MV-4-11 (cell line): ENCODE measurements at regions not wholly inside any gene's neighbourhood (a gene's known extent, or its start where the extent isn't known, plus 50 kb on each side); places are given as distances from the start of the nearest gene placed in this dataset.

ENCODE experiments used
- DNase-seq: peaks from one replicate; lab custom pipeline; 2025; lab: John Stamatoyannopoulos, UW

- DNase-seq, result no peak
Observed at GRCh38 chr18:71008257-71008656, 719.4 kb downstream of the SOCS6 start.

DNA sequence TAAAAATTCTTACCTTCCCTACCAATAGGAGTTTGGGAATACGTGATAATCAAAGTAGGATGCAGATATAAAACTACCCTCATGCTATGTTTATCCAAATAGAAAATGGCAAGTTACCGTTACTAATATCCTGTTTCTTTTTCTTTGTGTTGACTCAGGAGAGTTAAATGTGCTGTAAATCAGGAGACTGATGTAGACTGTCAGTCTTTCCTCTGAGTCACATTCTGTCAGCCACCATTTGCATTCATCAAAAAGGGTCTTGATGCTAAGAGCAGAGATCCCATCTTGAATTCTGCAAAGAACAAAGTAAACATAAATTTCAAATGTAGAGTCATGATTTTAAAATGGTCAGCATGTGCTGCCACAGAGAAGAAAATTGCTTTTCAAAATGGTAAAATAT, 712.8 kb downstream of the SOCS6 start:
- DNase-seq, result no peak

- DNase-seq, result no peak
Observed at GRCh38 chr18:70998490-70998889, 709.6 kb downstream of the SOCS6 start.

DNA sequence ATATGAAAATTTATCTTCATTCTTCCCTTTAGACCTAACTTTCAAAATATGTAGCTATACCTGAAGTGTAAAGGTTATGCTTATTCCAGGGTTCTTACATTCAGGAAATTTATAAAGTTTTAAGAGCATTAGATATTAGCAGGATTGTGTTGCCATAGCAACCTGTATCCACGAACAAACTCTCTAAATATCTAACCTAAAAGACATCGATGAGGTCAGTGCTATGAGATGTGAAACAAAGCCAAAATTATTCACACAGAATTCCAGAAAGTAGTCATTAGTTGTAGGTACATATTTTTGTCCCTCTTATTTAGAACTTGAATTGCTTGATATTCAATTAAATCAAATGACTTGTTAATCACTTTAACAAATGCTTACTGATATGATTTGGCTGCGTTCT, 705.3 kb downstream of the SOCS6 start:
- no peak for DNase-seq

DNA sequence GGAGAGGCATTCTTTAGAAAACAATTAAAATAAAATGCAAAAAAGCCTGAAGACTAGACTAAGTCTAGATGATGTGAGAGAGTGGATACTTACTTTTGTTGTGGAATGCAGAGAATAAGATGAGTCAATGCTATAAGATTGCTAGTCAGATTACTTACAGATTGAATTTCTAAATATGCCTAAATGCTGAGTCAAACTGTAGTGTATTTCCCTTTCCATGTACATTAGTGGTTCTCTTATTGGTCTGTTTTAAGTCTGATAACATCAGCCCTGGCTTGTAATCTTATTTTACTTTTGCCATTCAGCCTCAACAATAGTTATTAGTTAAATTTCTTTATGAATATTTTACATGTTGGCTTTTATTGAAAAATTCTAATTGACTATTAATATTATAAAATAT, 702.7 kb downstream of the SOCS6 start:
- DNase-seq, result no peak

GRCh38 chr18:70985948-70986347, 697.1 kb downstream of the SOCS6 start:
- no peak for DNase-seq

DNA sequence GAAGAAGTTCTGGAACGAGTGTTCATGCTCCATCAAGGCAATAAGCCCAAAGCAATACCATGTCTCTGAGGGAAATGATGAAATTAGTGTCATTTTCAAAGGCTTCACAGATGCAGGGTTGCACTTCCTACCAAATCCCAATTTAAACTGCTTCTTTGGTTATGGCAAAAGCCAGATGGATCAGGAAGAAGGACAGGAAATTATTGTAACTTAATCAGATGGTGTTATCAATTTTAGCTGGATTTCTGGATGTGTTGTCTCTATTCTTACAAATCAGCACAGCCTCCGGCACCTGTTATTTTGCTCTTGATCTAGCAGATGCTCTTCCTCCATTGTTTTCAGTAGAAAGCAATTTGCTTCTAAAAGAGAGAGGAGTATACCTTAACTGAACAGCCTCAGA, 693.4 kb downstream of the SOCS6 start:
- no peak for DNase-seq

GRCh38 chr18:70981400-70982140, 692.7 kb downstream of the SOCS6 start:
- no peak for DNase-seq

DNA sequence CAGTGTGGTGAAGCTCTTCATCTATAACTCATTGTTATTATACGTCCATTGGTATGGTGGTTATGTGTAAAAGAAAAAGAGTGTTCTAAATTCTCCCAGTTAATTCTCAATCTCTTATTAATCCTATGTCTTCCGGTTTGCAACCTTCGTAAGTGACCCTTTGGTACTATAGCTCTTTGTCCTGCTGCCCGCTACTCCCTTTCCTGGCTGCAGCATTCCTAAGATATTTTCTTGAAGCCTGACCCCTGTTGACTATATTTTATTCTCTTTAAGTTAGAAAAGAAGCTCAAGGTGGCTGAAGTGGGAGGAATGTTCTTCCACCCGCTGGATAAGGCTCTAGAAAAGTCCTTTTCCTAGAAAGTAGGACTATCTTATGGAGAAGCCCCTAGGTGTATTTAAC, 684.8 kb downstream of the SOCS6 start:
- DNase-seq, result no peak

GRCh38 chr18:70966419-70966818, 677.6 kb downstream of the SOCS6 start:
- no peak for DNase-seq

GRCh38 chr18:70961939-70962338, 673.1 kb downstream of the SOCS6 start:
- no peak for DNase-seq

GRCh38 chr18:70956554-70956953, 667.7 kb downstream of the SOCS6 start:
- no peak for DNase-seq

GRCh38 chr18:70936160-70936559, 647.3 kb downstream of the SOCS6 start:
- no peak for DNase-seq

DNA sequence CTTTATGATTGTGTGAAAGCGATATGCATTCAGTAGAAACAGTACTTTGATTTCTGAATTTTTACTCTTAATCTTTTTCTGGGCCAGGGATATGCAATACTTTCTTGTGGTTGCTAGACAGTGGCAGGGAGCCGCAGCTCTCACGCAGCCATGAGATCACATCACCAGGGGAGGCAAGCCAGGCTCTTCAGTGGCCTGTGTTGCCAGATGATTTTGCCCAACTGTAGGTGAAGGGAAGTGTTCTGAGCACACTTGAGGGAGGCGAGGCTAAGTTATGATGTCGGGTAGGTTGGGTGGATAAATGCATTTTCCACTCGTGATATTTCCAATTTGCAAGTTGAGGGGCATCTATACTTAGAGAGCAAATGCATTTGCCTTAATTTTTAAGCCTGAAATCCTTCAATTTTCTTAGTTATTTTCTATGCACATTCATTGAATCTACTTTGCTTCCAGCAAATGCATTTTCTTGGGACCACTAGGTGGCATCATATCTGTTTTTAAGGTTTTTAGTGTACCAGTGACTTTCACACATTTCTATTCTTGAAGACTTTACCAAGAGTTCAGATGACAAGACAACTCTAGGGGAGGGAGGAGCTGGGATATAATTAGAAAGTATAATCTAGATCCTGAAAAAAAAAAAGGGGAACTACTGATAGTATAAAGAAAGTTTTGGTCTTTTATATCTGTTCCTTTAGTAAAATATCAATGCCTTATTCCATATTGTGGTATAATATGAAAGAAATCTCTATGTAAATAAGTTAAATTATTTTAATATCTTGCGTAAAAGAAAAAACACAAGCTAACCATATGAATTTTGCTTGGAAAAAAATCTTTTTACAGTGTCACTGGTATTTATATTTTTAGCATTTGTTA, 643.3 kb downstream of the SOCS6 start:
- peak; percentile 33 for DNase-seq

DNA sequence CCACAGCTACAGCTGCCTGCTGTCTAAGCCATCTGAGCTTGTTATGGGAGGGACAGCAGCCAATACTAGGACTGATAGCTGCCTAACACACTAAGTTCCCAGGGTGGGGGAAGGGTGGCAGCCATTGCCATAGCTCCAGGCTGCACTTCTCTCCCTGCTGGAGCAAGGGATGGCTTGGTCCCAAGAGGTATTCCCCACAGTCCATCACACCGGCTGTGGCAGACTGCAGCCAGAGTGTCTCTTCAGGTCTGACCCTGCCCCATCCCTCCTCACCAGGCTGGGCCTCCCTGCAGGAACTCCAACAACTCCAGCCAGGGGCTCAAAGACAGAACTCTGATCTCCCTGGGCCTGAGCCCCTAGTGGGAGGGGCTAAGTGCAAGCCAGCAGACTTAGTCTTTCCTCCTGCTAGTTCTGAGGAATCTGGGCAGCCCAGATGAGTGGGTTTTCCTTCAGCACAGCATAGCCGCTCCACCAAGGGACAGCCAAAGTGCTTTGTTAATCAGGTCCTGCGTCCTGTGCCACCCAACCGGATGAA, 632.1 kb downstream of the SOCS6 start:
- DNase-seq, result no peak

DNA sequence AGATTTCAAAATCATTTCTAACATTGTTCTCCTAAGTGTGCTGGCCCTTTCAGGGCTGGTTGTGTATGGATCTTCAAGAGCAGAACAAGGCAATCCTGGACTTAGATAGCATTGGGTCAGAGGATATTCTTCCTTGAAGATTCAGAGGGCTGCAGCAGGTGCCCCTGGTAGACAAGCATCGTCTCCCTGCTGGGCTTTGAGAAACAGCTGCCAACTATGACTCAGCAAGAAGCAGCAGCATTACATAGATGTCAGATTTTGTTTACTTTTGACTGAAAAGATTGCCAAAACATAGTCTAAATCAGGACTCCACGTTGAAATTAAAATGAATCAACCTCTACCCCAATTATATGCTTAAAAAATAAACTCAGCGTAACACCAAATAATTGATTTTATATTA, 618.8 kb downstream of the SOCS6 start:
- DNase-seq, result no peak

DNA sequence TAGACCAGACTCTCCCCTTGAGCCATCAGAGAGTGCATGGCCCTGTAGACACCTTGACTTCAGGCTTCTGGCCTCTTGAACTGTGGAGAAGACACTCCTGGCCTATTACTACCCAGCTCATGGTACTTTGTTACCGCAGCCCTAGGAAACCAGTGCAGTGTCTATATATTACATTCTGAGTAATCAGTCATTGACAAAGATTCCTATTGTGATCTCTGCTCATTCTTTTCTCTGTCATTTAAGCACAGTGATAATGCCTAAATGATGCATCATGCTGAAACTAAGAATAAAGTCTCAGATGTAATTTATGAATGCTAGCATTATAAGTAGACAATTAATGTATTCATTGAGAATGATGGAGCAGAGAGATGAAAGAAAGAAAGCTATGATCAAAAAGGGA, 603.5 kb downstream of the SOCS6 start:
- no peak for DNase-seq

- DNase-seq, result no peak
Observed at GRCh38 chr18:70870292-70870691, 581.4 kb downstream of the SOCS6 start.

- DNase-seq, result no peak
Observed at GRCh38 chr18:70848329-70848728, 559.5 kb downstream of the SOCS6 start.

DNA sequence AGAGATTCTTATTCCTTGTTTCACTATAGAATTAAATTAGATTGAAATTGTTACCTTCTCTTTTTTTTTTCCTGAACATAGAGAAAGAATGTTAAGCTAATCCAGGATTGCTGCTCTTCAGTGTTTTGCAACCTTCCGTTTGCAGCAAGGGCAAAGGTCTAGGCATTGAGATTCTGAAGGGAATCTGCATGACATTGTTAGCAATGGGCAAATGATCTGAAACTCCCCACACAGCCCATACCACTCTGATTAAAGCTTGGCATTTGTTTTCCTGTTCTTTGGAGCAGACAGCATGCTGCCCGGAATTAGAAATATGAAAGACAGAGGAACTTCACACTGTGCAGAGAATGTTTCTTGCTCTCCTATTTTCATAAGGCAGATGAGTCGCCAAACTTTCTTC, 551.8 kb downstream of the SOCS6 start:
- no peak for DNase-seq

GRCh38 chr18:70827632-70828031, 538.8 kb downstream of the SOCS6 start:
- DNase-seq, result no peak

DNA sequence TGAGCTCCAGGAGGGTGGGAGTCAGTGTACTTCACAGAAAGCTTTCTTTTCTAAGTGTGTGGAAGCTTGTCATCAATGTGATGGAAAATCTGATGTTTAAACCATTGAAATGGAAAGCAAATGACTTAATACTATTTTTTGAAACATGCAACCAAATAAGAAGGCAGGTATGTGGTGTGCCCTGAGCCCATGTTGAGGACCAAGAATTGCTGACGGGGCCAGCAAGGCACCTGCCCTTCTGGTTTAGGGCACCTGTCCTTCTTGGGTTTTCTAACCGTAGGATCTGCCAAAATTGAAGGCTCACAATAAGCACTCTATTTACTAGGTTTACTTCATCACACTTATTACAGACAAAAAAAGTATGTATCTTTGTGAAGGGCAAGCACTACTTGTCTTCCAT, 537.7 kb downstream of the SOCS6 start:
- no peak for DNase-seq

DNA sequence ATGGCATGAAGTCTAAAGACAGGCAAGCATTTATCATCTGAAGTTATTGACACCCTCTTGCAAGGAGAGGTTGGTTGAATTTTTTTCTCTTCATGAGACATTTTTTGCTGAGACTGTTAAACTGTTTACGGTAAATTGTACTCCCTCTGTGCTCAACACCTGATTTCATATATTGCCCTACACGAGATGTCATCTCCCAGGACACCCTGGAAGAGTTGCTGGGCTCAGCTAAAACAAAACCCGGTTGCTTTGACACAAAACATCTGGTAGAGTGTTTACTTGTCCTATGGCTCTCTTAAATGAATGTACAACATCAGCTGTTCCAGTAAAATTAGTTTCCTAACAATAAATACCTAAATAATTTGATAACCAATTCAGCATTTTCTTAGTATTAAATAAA, 533.8 kb downstream of the SOCS6 start:
- no peak for DNase-seq
